SK-N-SH (cell line): ENCODE measurements at regions not wholly inside any gene's neighbourhood (a gene's known extent, or its start where the extent isn't known, plus 50 kb on each side); places are given as distances from the start of the nearest gene placed in this dataset.

Experiments used
- CTCF ChIA-PET: fragments of 300-600, 350-600 bp; formaldehyde crosslinking; extraction: SDS; loops from one replicate; lab custom pipeline; 2021; lab: Yijun Ruan, JAX
- POLR2A ChIA-PET: fragments of 350-600 bp; sonication (Branson Sonifier 250); formaldehyde crosslinking; extraction: SDS; loops from one replicate; lab custom pipeline; 2020; ENCODE audit warnings: antibody characterized with exemption, inconsistent platforms; lab: Yijun Ruan, JAX
- DNase-seq: peaks from one replicate; pipeline ENCODE4 v3.0.0; 2012
- H2AFZ ChIP-seq: fragments of 200-600 bp; sonication (generic); 2 replicates; pipeline ENCODE4 v1.8.1; 2016; ENCODE audit warnings: antibody characterized with exemption, mild to moderate bottlenecking, low read depth
- H3F3A ChIP-seq: fragments of 200-600 bp; sonication (generic); replicated peaks from 2 replicates; pipeline ENCODE3; 2016; ENCODE audit warnings: antibody characterized with exemption, mild to moderate bottlenecking; ENCODE audit not compliant: insufficient read depth
- H3K27ac ChIP-seq, 2 experiments: fragments of 200-500 bp in 1 of 2; fragments of 200-600 bp in 1 of 2; sonication (Bioruptor generic) in 1 of 2; sonication (generic), shearing (Covaris generic) in 1 of 2; 2 replicates each; pipeline versions ENCODE4 v1.5.1 to v1.6.1; 2014 to 2016; ENCODE audit warnings: low read depth in 2 of 2, inconsistent platforms in 1 of 2, low read length in 1 of 2, mild to moderate bottlenecking in 1 of 2, mixed read lengths in 1 of 2
- H3K27me3 ChIP-seq: fragments of 200-600 bp; sonication (generic), shearing (Covaris generic); 2 replicates; pipeline ENCODE4 v1.6.1; 2016; ENCODE audit warnings: mixed run types; ENCODE audit not compliant: insufficient read depth
- H3K36me3 ChIP-seq, 2 experiments: fragments of 200-500 bp in 1 of 2; fragments of 200-600 bp in 1 of 2; sonication (Bioruptor generic) in 1 of 2; sonication (generic) in 1 of 2; replicated peaks in 1 of 2; 2 replicates each; pipeline versions ENCODE3 to v1.5.1; 2014 to 2016; ENCODE audit warnings: low read length in 1 of 2, mild to moderate bottlenecking in 1 of 2; ENCODE audit not compliant: insufficient read depth in 2 of 2, control insufficient read depth in 1 of 2
- H3K4me1 ChIP-seq, 2 experiments: fragments of 200-500 bp in 1 of 2; fragments of 200-600 bp in 1 of 2; sonication (Bioruptor generic) in 1 of 2; sonication (generic), shearing (Covaris generic) in 1 of 2; 2 replicates each; pipeline versions ENCODE4 v1.5.1 to v1.6.1; 2014 to 2016; ENCODE audit warnings: low read depth in 1 of 2, low read length in 1 of 2, mixed run types in 1 of 2; ENCODE audit not compliant: insufficient read depth in 2 of 2, control insufficient read depth in 1 of 2
- H3K4me2 ChIP-seq: fragments of 200-600 bp; sonication (generic), shearing (Covaris generic); 2 replicates; pipeline ENCODE4 v1.6.1; 2017; ENCODE audit warnings: mixed run types
- H3K4me3 ChIP-seq, 2 experiments: fragments of 200-500 bp in 1 of 2; fragments of 200-600 bp in 1 of 2; sonication (Bioruptor generic) in 1 of 2; sonication (generic), shearing (Covaris generic) in 1 of 2; 2 replicates each; pipeline versions ENCODE4 v1.5.1 to v1.8.1; 2014 to 2016; ENCODE audit warnings: low read depth in 2 of 2, inconsistent platforms in 1 of 2, low read length in 1 of 2, mild to moderate bottlenecking in 1 of 2, mixed read lengths in 1 of 2, moderate library complexity in 1 of 2
- H3K79me2 ChIP-seq: fragments of 200-600 bp; sonication (generic); 2 replicates; pipeline ENCODE4 v1.8.1; 2017; ENCODE audit warnings: mild to moderate bottlenecking; ENCODE audit not compliant: insufficient read depth
- H3K9ac ChIP-seq: fragments of 200-600 bp; sonication (generic); 2 replicates; pipeline ENCODE4 v1.6.1; 2017; ENCODE audit warnings: mixed run types
- H3K9me2 ChIP-seq: fragments of 200-600 bp; sonication (generic); 2 replicates; pipeline ENCODE4 v1.6.1; 2017; ENCODE audit warnings: mixed run types
- H3K9me3 ChIP-seq: fragments of 200-600 bp; sonication (generic); 2 replicates; pipeline ENCODE4 v1.6.1; 2017; ENCODE audit warnings: mixed run types, mild to moderate bottlenecking, moderate library complexity
- H4K20me1 ChIP-seq: fragments of 200-600 bp; sonication (generic); 2 replicates; pipeline ENCODE4 v1.6.1; 2017; ENCODE audit warnings: mild to moderate bottlenecking, mixed run types; ENCODE audit not compliant: insufficient read depth
- FOXM1 ChIP-seq: IDR thresholded peaks from 2 replicates; pipeline ENCODE4 v1.4.0; 2012; ENCODE audit warnings: low read depth, mild to moderate bottlenecking
- GABPA ChIP-seq: IDR thresholded peaks from 2 replicates; pipeline ENCODE4 v1.4.0; 2012; ENCODE audit warnings: low read depth, mild to moderate bottlenecking
- JUND ChIP-seq: IDR thresholded peaks from 2 replicates; pipeline ENCODE4 v1.4.0; 2012
- MXI1 ChIP-seq: IDR thresholded peaks from 2 replicates; pipeline ENCODE4 v1.6.1; 2012; ENCODE audit warnings: mild to moderate bottlenecking, low read depth, low read length, improper control_type of control experiment
- NFIC ChIP-seq: IDR thresholded peaks from 2 replicates; pipeline ENCODE4 v1.4.0; 2012; ENCODE audit warnings: borderline replicate concordance
- NRF1 ChIP-seq: IDR thresholded peaks from 2 replicates; pipeline ENCODE4 v1.6.1; 2012; ENCODE audit warnings: low read depth, mild to moderate bottlenecking, low read length
- RCOR1 ChIP-seq: fragments of 150-350 bp; IDR thresholded peaks from 2 replicates; pipeline ENCODE4 v1.6.1; 2017; ENCODE audit warnings: antibody characterized with exemption, low read length
- RFX5 ChIP-seq: IDR thresholded peaks from 2 replicates; pipeline ENCODE4 v1.6.1; 2012; ENCODE audit warnings: mild to moderate bottlenecking, improper control_type of control experiment, low read length
- SIN3A ChIP-seq: IDR thresholded peaks from 2 replicates; pipeline ENCODE4 v1.6.1; 2012; ENCODE audit warnings: low read depth, mild to moderate bottlenecking, low read length, moderate library complexity, borderline replicate concordance
- SMC3 ChIP-seq: IDR thresholded peaks from 2 replicates; pipeline ENCODE4 v1.6.1; 2012; ENCODE audit warnings: low read depth, low read length, improper control_type of control experiment
- TEAD4 ChIP-seq: IDR thresholded peaks from 2 replicates; pipeline ENCODE4 v1.4.0; 2012; ENCODE audit warnings: mild to moderate bottlenecking, borderline replicate concordance; ENCODE audit not compliant: insufficient read depth
- YY1 ChIP-seq: IDR thresholded peaks from 2 replicates; pipeline ENCODE4 v1.4.0; 2012; ENCODE audit warnings: low read depth, mild to moderate bottlenecking
- WGBS: methylation state at CpG from one replicate; pipeline ENCODE4 v1.1.6; 2017; ENCODE audit warnings: low lambda C conversion rate; 5-methylcytosine and 5-hydroxymethylcytosine counted together
- TF ChIP-seq, protein P1 (sequence below): fragments of 150-350 bp; IDR thresholded peaks from 2 replicates; pipeline ENCODE4 v1.6.1; 2016; ENCODE audit warnings: mild to moderate bottlenecking, low read depth, low read length
- TF ChIP-seq, protein P2 (sequence below): fragments of 150-350 bp; IDR thresholded peaks from 2 replicates; pipeline ENCODE4 v1.6.1; 2017; ENCODE audit warnings: antibody characterized with exemption, low read length, low read depth, borderline replicate concordance
- TF ChIP-seq, protein P3 (sequence below): IDR thresholded peaks from 2 replicates; pipeline ENCODE4 v1.4.0; 2012; ENCODE audit warnings: low read depth, borderline replicate concordance
- TF ChIP-seq, protein P4 (sequence below): IDR thresholded peaks from 2 replicates; pipeline ENCODE4 v1.4.0; 2012; ENCODE audit warnings: low read depth, borderline replicate concordance

DNA sequence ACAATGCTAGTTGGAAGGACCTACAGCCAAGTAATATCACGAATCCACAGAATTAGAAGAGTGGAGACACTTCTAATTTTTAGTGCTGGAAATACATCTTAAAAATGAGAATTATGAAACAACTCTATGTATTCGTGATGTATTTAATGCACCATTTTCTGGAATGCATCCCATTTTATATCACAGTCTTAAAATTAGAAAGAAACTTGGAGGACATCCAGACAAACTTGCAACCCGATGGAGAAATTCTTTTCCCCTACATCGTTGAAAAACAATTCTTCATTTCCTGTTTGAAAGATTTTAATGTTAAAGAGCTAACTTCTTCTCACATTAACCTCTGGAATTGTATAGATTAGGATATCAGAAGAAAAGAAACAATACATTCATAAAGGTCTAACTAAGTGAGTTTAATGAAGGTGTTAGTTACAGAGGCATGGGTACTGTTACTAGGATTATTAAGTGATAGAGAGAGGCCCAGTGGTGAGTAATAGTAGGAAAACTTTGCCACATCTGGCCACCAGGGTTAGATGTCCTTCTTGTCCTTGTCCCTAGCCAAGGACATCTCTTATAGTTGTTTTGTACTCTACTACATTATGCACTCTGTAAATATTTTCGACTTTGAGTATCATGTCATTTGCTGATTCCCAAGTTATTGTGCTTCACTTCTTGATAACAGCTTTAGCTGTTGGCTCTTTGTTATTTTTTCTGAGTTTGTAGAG is 502.4 kb upstream of the PTCHD4 start:
- no peaks in the 10 kb centered on the region for H4K20me1 ChIP-seq
- no peak overlapping the region for H3K4me2 ChIP-seq
- 4% methylated on average over 5 of the region's 5 CpGs for WGBS
- H3K27me3 ChIP-seq, result no peaks in the 10 kb centered on the region
- POLR2A ChIA-PET, result no interaction called here
- no peaks in the 10 kb centered on the region for H3F3A ChIP-seq
- no peaks in the 10 kb centered on the region for H3K4me1 ChIP-seq
- no peaks in the 10 kb centered on the region for H3K79me2 ChIP-seq
- no peaks in the 10 kb centered on the region for H3K36me3 ChIP-seq
- no peaks in the 10 kb centered on the region for H3K9me3 ChIP-seq
- CTCF ChIA-PET, result interaction anchor here (1.2 kb wide), 1 partner anchor 160 kb away, joined by 3 read pairs; no protein-coding TSS in a partner anchor
- no peak overlapping the region for H2AFZ ChIP-seq
- no peak overlapping the region for H3K9ac ChIP-seq
- DNase-seq, result no peak
- H3K27ac ChIP-seq, result no peak overlapping the region
- TF ChIP-seq SIN3A (no peak), JUND (no peak), NRF1 (no peak), SMC3 (no peak), FOXM1 (no peak), MXI1 (no peak), RFX5 (no peak), TEAD4 (no peak), GABPA (no peak), RCOR1 (no peak), NFIC (no peak), YY1 (no peak)
- TF ChIP-seq, protein P1, sequence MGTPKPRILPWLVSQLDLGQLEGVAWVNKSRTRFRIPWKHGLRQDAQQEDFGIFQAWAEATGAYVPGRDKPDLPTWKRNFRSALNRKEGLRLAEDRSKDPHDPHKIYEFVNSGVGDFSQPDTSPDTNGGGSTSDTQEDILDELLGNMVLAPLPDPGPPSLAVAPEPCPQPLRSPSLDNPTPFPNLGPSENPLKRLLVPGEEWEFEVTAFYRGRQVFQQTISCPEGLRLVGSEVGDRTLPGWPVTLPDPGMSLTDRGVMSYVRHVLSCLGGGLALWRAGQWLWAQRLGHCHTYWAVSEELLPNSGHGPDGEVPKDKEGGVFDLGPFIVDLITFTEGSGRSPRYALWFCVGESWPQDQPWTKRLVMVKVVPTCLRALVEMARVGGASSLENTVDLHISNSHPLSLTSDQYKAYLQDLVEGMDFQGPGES, result no peak
- TF ChIP-seq, protein P2, sequence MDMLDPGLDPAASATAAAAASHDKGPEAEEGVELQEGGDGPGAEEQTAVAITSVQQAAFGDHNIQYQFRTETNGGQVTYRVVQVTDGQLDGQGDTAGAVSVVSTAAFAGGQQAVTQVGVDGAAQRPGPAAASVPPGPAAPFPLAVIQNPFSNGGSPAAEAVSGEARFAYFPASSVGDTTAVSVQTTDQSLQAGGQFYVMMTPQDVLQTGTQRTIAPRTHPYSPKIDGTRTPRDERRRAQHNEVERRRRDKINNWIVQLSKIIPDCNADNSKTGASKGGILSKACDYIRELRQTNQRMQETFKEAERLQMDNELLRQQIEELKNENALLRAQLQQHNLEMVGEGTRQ, result no peak
- TF ChIP-seq, protein P3, sequence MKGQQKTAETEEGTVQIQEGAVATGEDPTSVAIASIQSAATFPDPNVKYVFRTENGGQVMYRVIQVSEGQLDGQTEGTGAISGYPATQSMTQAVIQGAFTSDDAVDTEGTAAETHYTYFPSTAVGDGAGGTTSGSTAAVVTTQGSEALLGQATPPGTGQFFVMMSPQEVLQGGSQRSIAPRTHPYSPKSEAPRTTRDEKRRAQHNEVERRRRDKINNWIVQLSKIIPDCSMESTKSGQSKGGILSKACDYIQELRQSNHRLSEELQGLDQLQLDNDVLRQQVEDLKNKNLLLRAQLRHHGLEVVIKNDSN, result no peak
- TF ChIP-seq, protein P4, sequence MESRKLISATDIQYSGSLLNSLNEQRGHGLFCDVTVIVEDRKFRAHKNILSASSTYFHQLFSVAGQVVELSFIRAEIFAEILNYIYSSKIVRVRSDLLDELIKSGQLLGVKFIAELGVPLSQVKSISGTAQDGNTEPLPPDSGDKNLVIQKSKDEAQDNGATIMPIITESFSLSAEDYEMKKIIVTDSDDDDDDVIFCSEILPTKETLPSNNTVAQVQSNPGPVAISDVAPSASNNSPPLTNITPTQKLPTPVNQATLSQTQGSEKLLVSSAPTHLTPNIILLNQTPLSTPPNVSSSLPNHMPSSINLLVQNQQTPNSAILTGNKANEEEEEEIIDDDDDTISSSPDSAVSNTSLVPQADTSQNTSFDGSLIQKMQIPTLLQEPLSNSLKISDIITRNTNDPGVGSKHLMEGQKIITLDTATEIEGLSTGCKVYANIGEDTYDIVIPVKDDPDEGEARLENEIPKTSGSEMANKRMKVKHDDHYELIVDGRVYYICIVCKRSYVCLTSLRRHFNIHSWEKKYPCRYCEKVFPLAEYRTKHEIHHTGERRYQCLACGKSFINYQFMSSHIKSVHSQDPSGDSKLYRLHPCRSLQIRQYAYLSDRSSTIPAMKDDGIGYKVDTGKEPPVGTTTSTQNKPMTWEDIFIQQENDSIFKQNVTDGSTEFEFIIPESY, result no peak
- no peak overlapping the region for H3K4me3 ChIP-seq
- H3K9me2 ChIP-seq, result no peaks in the 10 kb centered on the region
